ENCODE measurements at regions not wholly inside any gene's neighbourhood (a gene's known extent, or its start where the extent isn't known, plus 50 kb on each side); places are given as distances from the start of the nearest gene placed in this dataset.
A peak's percentile ranks its signal among the peaks of the same experiment; 100 is the strongest.
"Not testable (repeated sequence)": the region's sequence is repeated elsewhere in the genome, so short reads cannot be mapped to it uniquely, and the experiment has no call there.

DNA sequence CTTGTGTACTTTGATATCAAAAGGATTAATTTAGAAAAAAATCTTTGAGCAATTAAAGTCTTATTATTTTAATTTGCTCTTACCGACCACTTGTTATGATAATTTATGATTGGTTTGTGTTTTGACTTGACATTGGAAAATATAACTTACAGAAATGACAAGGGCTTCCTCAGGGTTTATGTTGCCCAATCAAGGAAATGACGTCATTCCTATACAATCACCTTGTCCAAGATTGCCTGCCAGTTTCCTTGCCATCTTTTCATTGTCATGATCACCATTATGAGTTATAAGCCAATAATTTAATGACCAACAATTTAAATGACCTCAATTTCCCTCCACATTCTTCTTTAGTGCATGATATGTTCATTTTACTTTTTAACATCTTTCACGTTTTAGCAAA is 351.8 kb upstream of the TMEFF2 start:
- TF ChIP-seq, protein P1, sequence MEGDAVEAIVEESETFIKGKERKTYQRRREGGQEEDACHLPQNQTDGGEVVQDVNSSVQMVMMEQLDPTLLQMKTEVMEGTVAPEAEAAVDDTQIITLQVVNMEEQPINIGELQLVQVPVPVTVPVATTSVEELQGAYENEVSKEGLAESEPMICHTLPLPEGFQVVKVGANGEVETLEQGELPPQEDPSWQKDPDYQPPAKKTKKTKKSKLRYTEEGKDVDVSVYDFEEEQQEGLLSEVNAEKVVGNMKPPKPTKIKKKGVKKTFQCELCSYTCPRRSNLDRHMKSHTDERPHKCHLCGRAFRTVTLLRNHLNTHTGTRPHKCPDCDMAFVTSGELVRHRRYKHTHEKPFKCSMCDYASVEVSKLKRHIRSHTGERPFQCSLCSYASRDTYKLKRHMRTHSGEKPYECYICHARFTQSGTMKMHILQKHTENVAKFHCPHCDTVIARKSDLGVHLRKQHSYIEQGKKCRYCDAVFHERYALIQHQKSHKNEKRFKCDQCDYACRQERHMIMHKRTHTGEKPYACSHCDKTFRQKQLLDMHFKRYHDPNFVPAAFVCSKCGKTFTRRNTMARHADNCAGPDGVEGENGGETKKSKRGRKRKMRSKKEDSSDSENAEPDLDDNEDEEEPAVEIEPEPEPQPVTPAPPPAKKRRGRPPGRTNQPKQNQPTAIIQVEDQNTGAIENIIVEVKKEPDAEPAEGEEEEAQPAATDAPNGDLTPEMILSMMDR (IDR thresholded peaks at IDR 0.05; ENCODE audit: insufficient read depth in 1 of 2, low read depth in 1 of 2, low read length in 1 of 2, severe bottlenecking in 1 of 2, unreplicated experiment in 1 of 2): no peak
- ChIA-PET CTCF (no interaction called here), POLR2A (no interaction called here)
- no peaks in the 10 kb centered on the region for H3K9me3 ChIP-seq
- Mint-ChIP-seq H3K4me1 (ENCODE audit: low read depth, unreplicated experiment) (peaks cover 5% of the 10 kb centered on the region), H3K27me3 (ENCODE audit: insufficient read depth, unreplicated experiment) (no peaks in the 10 kb centered on the region), H3K27ac (ENCODE audit: unreplicated experiment) (no peak overlapping the region), H3K36me3 (ENCODE audit: insufficient read depth, unreplicated experiment) (no peaks in the 10 kb centered on the region), H3K9me3 (ENCODE audit: unreplicated experiment) (no peaks in the 10 kb centered on the region), H3K4me3 (ENCODE audit: unreplicated experiment) (no peak overlapping the region)
- H3K27me3 ChIP-seq (replicated peaks; ENCODE audit: control insufficient read depth, insufficient read depth, low read length): no peaks in the 10 kb centered on the region
- H3K36me3 ChIP-seq (ENCODE audit: control insufficient read depth, insufficient read depth, low read length): no peaks in the 10 kb centered on the region
- no peak overlapping the region for H3K4me3 ChIP-seq (ENCODE audit: low read depth, low read length)
- intact Hi-C loops (cut with micrococcal nuclease; ENCODE audit: unreplicated experiment): no loop called here
- H3K4me1 ChIP-seq: peaks cover 7% of the 10 kb centered on the region; the same call in 1 of the 2 replicates
- DNase-seq: no peak
- no TSS peak for BruUV-seq (replicated peaks)

DNA sequence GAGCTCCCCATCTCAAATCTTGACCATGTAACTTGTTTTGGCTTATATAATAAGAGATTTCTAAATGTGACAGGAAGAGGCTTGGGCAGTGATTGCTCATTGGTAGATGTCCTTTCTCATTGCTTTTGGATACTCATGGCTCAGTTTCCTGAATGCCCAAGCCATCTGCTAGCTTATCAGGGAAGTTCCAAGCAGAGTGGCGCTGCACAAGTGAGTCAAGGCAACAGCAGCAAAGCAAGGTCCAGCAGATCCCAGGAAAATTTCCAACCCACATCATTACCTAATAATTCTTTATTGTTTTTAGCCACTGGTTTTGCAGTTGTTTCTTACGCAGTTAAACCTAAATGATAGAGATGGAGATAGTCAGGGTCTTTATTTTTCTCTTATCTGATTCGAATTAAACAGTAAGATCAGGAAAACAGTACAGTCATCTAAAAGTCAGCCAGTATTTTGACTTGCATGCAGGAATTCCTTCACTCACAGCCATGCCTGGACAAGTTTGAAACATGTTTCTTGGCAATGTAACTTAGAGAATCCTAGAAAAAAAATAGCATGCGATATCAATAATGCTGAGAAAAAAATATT is 349.7 kb upstream of the TMEFF2 start:
- Histone ChIP-seq H3K36me3 (ENCODE audit: control insufficient read depth, insufficient read depth, low read length) (no peaks in the 10 kb centered on the region), H3K27me3 (replicated peaks; ENCODE audit: control insufficient read depth, insufficient read depth, low read length) (no peaks in the 10 kb centered on the region), H3K9me3 (no peaks in the 10 kb centered on the region), H3K4me1 (peaks cover 7% of the 10 kb centered on the region; the same call in 1 of the 2 replicates), H3K4me3 (ENCODE audit: low read depth, low read length) (no peak overlapping the region)
- no TSS peak for BruUV-seq (replicated peaks)
- Mint-ChIP-seq H3K4me1 (ENCODE audit: low read depth, unreplicated experiment) (peaks cover 6% of the 10 kb centered on the region), H3K4me3 (ENCODE audit: unreplicated experiment) (no peak overlapping the region), H3K9me3 (ENCODE audit: unreplicated experiment) (no peaks in the 10 kb centered on the region), H3K27me3 (ENCODE audit: insufficient read depth, unreplicated experiment) (no peaks in the 10 kb centered on the region), H3K27ac (ENCODE audit: unreplicated experiment) (no peak overlapping the region), H3K36me3 (ENCODE audit: insufficient read depth, unreplicated experiment) (no peaks in the 10 kb centered on the region)
- intact Hi-C loops (cut with micrococcal nuclease; ENCODE audit: unreplicated experiment): no loop called here
- TF ChIP-seq, protein P1 (IDR thresholded peaks at IDR 0.05; ENCODE audit: insufficient read depth in 1 of 2, low read depth in 1 of 2, low read length in 1 of 2, severe bottlenecking in 1 of 2, unreplicated experiment in 1 of 2): no peak
- POLR2A ChIA-PET: no interaction called here
- DNase-seq: no peak
- CTCF ChIA-PET: no interaction called here

DNA sequence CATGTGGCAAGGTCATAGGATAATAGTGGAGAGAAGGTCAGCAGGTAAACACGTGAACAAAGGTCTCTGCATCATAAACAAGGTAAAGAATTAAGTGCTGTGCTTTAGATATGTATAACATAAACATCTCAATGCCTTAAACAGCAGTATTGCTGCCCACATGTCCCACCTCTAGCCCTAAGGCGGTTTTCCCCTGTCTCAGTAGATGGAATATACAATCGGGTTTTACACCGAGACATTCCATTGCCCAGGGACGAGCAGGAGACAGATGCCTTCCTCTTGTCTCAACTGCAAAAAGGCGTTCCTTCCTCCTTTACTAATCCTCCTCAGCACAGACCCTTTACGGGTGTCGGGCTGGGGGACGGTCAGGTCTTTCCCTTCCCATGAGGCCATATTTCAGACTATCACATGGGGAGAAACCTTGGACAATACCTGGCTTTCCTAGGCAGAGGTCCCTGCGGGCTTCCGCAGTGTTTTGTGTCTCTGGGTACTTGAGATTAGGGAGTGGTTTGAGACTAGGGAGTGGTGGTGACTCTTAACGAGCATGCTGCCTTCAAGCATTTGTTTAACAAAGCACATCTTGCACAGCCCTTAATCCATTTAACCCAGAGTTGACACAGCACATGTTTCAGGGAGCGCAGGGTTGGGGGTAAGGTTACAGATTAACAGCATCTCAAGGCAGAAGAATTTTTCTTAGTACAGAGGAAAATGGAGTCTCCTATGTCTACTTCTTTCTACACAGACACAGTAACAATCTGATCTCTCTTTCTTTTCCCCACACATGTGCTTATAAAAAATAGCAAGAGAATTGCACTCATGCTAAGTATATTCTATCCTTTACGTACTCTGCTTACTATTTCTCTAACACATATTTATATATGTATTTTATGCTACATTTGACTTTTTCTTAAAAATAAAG is 347.7 kb upstream of the TMEFF2 start:
- DNase-seq: peak; percentile 60 to 71
- H3K4me3 ChIP-seq (ENCODE audit: low read depth, low read length); H3K27me3 Mint-ChIP-seq (ENCODE audit: insufficient read depth, unreplicated experiment); H3K9me3 Mint-ChIP-seq (ENCODE audit: unreplicated experiment); H3K36me3 ChIP-seq (ENCODE audit: control insufficient read depth, insufficient read depth, low read length); H3K36me3 Mint-ChIP-seq (ENCODE audit: insufficient read depth, unreplicated experiment); H3K4me1 ChIP-seq; H3K4me1 Mint-ChIP-seq (ENCODE audit: low read depth, unreplicated experiment); H3K27me3 ChIP-seq (replicated peaks; ENCODE audit: control insufficient read depth, insufficient read depth, low read length); BruUV-seq (replicated peaks); H3K9me3 ChIP-seq; POLR2A ChIA-PET; CTCF ChIA-PET: not testable (repeated sequence)
- H3K27ac Mint-ChIP-seq (ENCODE audit: unreplicated experiment): peak overlapping the region; percentile 11
- intact Hi-C loops (cut with micrococcal nuclease; ENCODE audit: unreplicated experiment): loop anchor here (2.0 kb wide), 1 partner anchor 36 kb away; no protein-coding TSS in a partner anchor
- peak overlapping the region; percentile 29 for H3K4me3 Mint-ChIP-seq (ENCODE audit: unreplicated experiment)
